ENCODE measurements at regions not wholly inside any gene's neighbourhood (a gene's known extent, or its start where the extent isn't known, plus 50 kb on each side); places are given as distances from the start of the nearest gene placed in this dataset.

- no peak for TF ChIP-seq CTCF (IDR thresholded peaks at IDR 0.05)
- no peak overlapping the region for H3K4me3 ChIP-seq
- DNase-seq = no peak
These were observed 636.7 kb upstream of the SYT4 start for GRCh38 chr18:43914018-43914417.

DNA sequence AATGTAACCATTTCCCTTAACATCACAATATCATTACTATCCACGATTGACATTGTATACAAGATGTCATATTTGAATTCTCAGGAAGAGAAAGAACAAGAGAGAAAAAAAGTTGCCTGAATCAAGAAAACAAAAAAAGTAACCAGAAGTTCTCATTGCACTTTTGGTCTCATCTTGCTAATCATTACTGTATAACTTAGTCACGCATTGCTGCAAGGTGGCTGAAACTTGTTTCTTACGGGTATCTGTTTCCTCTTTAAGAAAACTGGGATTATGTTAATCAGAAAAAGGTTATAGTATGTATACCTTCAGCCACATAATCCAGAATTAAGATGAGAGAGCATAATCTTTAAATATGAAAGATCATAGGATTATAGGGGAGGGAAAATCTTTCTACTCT is 639.7 kb upstream of the SYT4 start:
- H3K27ac ChIP-seq = no peak overlapping the region
- intact Hi-C loops (cut with DNase I) = no loop called here
- no peak for DNase-seq
- TF ChIP-seq CTCF (IDR thresholded peaks at IDR 0.05) = no peak
- no peaks in the 10 kb centered on the region for H3K36me3 ChIP-seq
- no peak overlapping the region for H3K9ac ChIP-seq (ENCODE audit: low read depth in 2 of 2, low read length in 2 of 2)
- H3K4me1 ChIP-seq = no peaks in the 10 kb centered on the region
- no peaks in the 10 kb centered on the region for H3K27me3 ChIP-seq
- H3K4me3 ChIP-seq = no peak overlapping the region
- H3K9me3 ChIP-seq = no peaks in the 10 kb centered on the region

More at GRCh38 chr18:43914018-43914417, 636.7 kb upstream of the SYT4 start:
- Histone ChIP-seq H3K27ac (no peak overlapping the region), H3K27me3 (no peaks in the 10 kb centered on the region), H3K36me3 (no peaks in the 10 kb centered on the region), H3K4me1 (no peaks in the 10 kb centered on the region), H3K9me3 (no peaks in the 10 kb centered on the region), H3K9ac (ENCODE audit: low read depth in 2 of 2, low read length in 2 of 2) (no peak overlapping the region)
- intact Hi-C loops (cut with DNase I) = no loop called here

DNA sequence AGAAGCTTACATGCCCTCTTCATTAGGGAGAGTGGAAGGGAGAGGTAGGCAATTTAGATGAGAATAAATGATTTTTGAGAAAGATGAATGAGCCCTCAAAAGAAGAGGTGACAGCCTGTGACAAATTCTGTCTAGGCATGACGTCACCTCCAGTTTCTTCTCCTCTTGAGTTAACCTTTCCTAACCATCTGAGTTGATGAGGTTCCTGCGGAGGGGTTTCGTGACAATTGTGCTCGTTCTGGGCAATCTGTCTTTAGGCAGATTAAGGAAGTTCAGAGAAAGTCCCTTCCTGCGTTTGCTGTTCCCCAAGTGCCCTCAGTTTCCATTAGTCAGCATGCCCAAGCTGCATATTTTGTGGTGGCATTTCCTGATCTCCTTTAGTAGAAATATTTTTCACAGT is 640.2 kb upstream of the SYT4 start:
- no peak for TF ChIP-seq CTCF (IDR thresholded peaks at IDR 0.05)
- Histone ChIP-seq H3K27ac (no peak overlapping the region), H3K27me3 (no peaks in the 10 kb centered on the region), H3K4me3 (no peak overlapping the region), H3K4me1 (no peaks in the 10 kb centered on the region), H3K36me3 (no peaks in the 10 kb centered on the region), H3K9me3 (no peaks in the 10 kb centered on the region), H3K9ac (ENCODE audit: low read depth in 2 of 2, low read length in 2 of 2) (no peak overlapping the region)
- intact Hi-C loops (cut with DNase I) = no loop called here
- DNase-seq = no peak

DNA sequence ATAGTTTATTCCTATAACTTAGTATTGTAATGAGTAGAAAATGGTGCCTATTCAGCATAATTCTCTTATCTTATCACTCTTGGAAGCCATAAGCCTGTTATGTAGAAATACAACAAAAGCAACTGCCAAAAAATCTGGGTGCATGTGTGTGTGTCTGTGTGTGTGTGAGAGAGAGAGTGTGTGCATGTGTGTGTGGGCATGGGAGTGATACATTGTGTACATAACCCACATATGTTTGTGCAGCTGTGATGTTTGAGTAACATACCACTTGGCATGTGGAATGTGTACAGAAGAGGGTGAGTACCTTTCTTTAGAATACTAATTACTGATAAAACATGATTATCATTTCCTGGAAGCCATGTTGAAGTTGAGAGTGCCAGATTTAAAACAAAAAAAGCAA is 642.3 kb upstream of the SYT4 start:
- Histone ChIP-seq H3K27me3 (no peaks in the 10 kb centered on the region), H3K27ac (no peak overlapping the region), H3K9ac (ENCODE audit: low read depth in 2 of 2, low read length in 2 of 2) (no peak overlapping the region), H3K36me3 (no peaks in the 10 kb centered on the region), H3K9me3 (no peaks in the 10 kb centered on the region), H3K4me1 (no peaks in the 10 kb centered on the region), H3K4me3 (no peak overlapping the region)
- TF ChIP-seq CTCF (IDR thresholded peaks at IDR 0.05) = no peak
- no peak for DNase-seq
- intact Hi-C loops (cut with DNase I) = no loop called here

DNA sequence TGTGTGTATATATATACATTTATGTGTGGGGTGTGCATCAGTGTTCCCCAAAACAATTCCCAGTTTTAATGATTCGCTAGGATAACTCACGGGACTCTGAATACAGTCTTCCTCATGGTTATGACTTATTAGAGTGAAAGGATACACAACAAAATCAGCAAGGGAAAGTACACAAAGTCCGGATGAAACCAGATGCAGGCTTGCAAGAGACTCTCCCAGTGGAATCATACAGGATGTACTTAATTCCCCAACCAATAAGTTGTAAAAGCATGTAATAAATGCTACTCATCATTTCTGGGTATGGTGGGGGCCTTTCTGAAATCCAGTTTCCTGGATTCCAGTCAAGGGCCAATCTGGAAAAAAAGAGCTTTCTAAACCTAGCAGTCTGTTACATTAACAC is 654.1 kb upstream of the SYT4 start:
- DNase-seq = no peak
- Histone ChIP-seq H3K27me3 (no peaks in the 10 kb centered on the region), H3K36me3 (no peaks in the 10 kb centered on the region), H3K9ac (ENCODE audit: low read depth in 2 of 2, low read length in 2 of 2) (no peak overlapping the region), H3K4me3 (no peak overlapping the region), H3K4me1 (no peaks in the 10 kb centered on the region), H3K27ac (no peak overlapping the region), H3K9me3 (no peaks in the 10 kb centered on the region)
- no peak for TF ChIP-seq CTCF (IDR thresholded peaks at IDR 0.05)
- intact Hi-C loops (cut with DNase I) = no loop called here

GRCh38 chr18:43932140-43932539 is 654.9 kb upstream of the SYT4 start:
- no peak for TF ChIP-seq CTCF (IDR thresholded peaks at IDR 0.05)
- intact Hi-C loops (cut with DNase I) = no loop called here
- H3K4me3 ChIP-seq = no peak overlapping the region
- H3K36me3 ChIP-seq = no peaks in the 10 kb centered on the region
- no peak overlapping the region for H3K27ac ChIP-seq
- H3K4me1 ChIP-seq = no peaks in the 10 kb centered on the region
- H3K27me3 ChIP-seq = no peaks in the 10 kb centered on the region
- DNase-seq = no peak
- H3K9me3 ChIP-seq = no peaks in the 10 kb centered on the region
- no peak overlapping the region for H3K9ac ChIP-seq (ENCODE audit: low read depth in 2 of 2, low read length in 2 of 2)
